Transverse colon (tissue), 4 donors: ENCODE measurements at regions not wholly inside any gene's neighbourhood (a gene's known extent, or its start where the extent isn't known, plus 50 kb on each side); places are given as distances from the start of the nearest gene placed in this dataset.

ENCODE experiments used
- DNase-seq: peaks from one replicate; pipeline ENCODE4 v3.0.0-alpha.2; 2019
- H3K27ac ChIP-seq, 4 donors: fragments of 200-600 bp; sonication (generic); 2 replicates each; pipeline ENCODE4 v1.5.1; 2016 to 2018; ENCODE audit warnings: inconsistent platforms in 4 of 4
- H3K27me3 ChIP-seq: fragments of 200-600 bp; sonication (generic); 2 replicates; pipeline ENCODE4 v1.5.1; 2017; ENCODE audit warnings: inconsistent platforms
- H3K36me3 ChIP-seq, 4 donors: fragments of 200-600 bp; sonication (generic); 2 replicates each; pipeline ENCODE4 v1.5.1; 2017 to 2019; ENCODE audit warnings: inconsistent platforms in 4 of 4
- H3K4me1 ChIP-seq, 4 donors: fragments of 200-600 bp; sonication (generic); 2 replicates each; pipeline ENCODE4 v1.5.1; 2017 to 2020; ENCODE audit warnings: inconsistent platforms in 4 of 4
- H3K4me3 ChIP-seq, 4 donors: fragments of 200-600 bp; sonication (generic); 1 replicate in 1 of 4; 2 replicates in 3 of 4; pipeline versions ENCODE4 v1.5.1 to v1.6.1; 2017 to 2019; ENCODE audit warnings: inconsistent platforms in 4 of 4
- H3K9me3 ChIP-seq, 2 donors: fragments of 200-600 bp; sonication (generic); 2 replicates each; pipeline ENCODE4 v1.5.1; 2017 to 2019; ENCODE audit warnings: inconsistent platforms in 2 of 2
- EP300 ChIP-seq: sonication (generic); formaldehyde crosslinking; IDR thresholded peaks from one replicate; pipeline ENCODE4 v1.6.1; 2017; ENCODE audit warnings: antibody characterized with exemption, low read depth
- POLR2A ChIP-seq: fragments of 450-650 bp; IDR thresholded peaks from one replicate; pipeline ENCODE4 v1.6.1; 2016; ENCODE audit warnings: antibody characterized with exemption, mild to moderate bottlenecking, moderate library complexity
- POLR2AphosphoS5 ChIP-seq, 3 donors: sonication (generic); formaldehyde crosslinking; IDR thresholded peaks; one replicate each; pipeline ENCODE4 v1.6.1; 2016; ENCODE audit warnings: antibody characterized with exemption in 3 of 3
- WGBS, 2 donors: methylation state at CpG; one replicate each; pipeline ENCODE4 v1.1.5; 2018; ENCODE audit warnings: low coverage in 1 of 2; 5-methylcytosine and 5-hydroxymethylcytosine counted together
- in situ Hi-C, 4 donors: fragments of 200-750 bp; cut with MboI; loops; one replicate each; pipeline versions ENCODE4 v1.15.0 to v1.15.1; 2017; ENCODE audit warnings: low sequenced_read_pairs in 3 of 4, low pct_ligation_motif_present in 1 of 4, low pct_unique_long_range_greater_than_20kb in 1 of 4
- intact Hi-C: fragments of 100-400 bp; cut with DNase I; formaldehyde crosslinking; loops from one replicate; pipeline ENCODE4 v1.15.1; 2023; ENCODE audit warnings: low total_unique reads
- TF ChIP-seq, protein P1 (sequence below), 5 experiments: fragments of 200-600 bp in 3 of 5; fragments of 450-650 bp in 2 of 5; sonication (generic) in 3 of 5; IDR thresholded peaks; 1 replicate in 2 of 5; 2 replicates in 3 of 5; pipeline ENCODE4 v1.5.1; 2016 to 2017; ENCODE audit warnings: antibody characterized with exemption in 5 of 5, inconsistent platforms in 3 of 5, mild to moderate bottlenecking in 2 of 5, moderate library complexity in 1 of 5

- Histone ChIP-seq H3K27me3 (no peaks in the 10 kb centered on the region), H3K4me3 (no peak overlapping the region), H3K4me1 (no peaks in the 10 kb centered on the region), H3K36me3 (no peaks in the 10 kb centered on the region), H3K27ac (peak overlapping the region in 2 of 4 donors; percentile 25 to 41), H3K9me3 (no peaks in the 10 kb centered on the region)
- intact Hi-C loops, result no loop called here
- peak; percentile 11 for DNase-seq
- WGBS, 2 donors, result 36 to 62% methylated on average over 4 to 7 of the region's 7 CpGs
- in situ Hi-C loops, result no loop called here
- TF ChIP-seq, protein P1, sequence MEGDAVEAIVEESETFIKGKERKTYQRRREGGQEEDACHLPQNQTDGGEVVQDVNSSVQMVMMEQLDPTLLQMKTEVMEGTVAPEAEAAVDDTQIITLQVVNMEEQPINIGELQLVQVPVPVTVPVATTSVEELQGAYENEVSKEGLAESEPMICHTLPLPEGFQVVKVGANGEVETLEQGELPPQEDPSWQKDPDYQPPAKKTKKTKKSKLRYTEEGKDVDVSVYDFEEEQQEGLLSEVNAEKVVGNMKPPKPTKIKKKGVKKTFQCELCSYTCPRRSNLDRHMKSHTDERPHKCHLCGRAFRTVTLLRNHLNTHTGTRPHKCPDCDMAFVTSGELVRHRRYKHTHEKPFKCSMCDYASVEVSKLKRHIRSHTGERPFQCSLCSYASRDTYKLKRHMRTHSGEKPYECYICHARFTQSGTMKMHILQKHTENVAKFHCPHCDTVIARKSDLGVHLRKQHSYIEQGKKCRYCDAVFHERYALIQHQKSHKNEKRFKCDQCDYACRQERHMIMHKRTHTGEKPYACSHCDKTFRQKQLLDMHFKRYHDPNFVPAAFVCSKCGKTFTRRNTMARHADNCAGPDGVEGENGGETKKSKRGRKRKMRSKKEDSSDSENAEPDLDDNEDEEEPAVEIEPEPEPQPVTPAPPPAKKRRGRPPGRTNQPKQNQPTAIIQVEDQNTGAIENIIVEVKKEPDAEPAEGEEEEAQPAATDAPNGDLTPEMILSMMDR (IDR thresholded peaks at IDR 0.05), result no peak
- TF ChIP-seq POLR2A (no peak), EP300 (no peak), POLR2AphosphoS5 (IDR thresholded peaks at IDR 0.05) (no peak)
Measured at GRCh38 chr17:14471052-14471451, 170.2 kb downstream of the HS3ST3B1 start.

GRCh38 chr17:14470417-14470816 is 169.5 kb downstream of the HS3ST3B1 start:
- H3K27ac ChIP-seq, result peak overlapping the region; percentile 25 to 60 (median 45)

DNA sequence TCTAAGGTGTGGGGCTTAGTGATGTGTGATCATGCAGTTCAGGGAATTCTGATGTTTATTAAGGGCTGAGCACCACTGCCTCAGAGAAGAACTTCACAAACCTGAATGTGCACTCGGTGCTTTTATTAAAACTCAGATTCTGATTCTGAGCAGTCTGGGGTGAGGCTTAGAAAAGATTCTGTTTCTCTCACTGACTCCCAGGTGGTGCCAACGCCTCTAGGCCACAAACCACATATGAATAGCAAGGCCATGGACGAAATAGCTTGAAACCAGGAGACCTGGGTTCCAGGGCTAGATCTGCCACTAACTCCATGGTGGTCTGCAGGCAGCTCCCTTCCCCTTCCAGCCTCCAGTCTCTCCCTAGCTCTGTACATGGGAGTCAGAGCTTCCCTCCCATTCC is 169.1 kb downstream of the HS3ST3B1 start:
- intact Hi-C loops, result no loop called here
- Histone ChIP-seq H3K36me3 (no peaks in the 10 kb centered on the region), H3K4me3 (no peak overlapping the region), H3K27ac (peak overlapping the region in 1 of 4 donors; percentile 41), H3K9me3 (no peaks in the 10 kb centered on the region), H3K4me1 (no peaks in the 10 kb centered on the region), H3K27me3 (no peaks in the 10 kb centered on the region)
- no peak for DNase-seq
- WGBS, 2 donors, result 76% methylated on average over 3 of the region's 3 CpGs; no CpG with 5 or more reads in 1 of the 2 donors
- TF ChIP-seq POLR2A (no peak), POLR2AphosphoS5 (IDR thresholded peaks at IDR 0.05) (no peak), EP300 (no peak)
- TF ChIP-seq, protein P1 (IDR thresholded peaks at IDR 0.05), result no peak
- in situ Hi-C loops, result no loop called here

More at GRCh38 chr17:14470417-14470816, 169.5 kb downstream of the HS3ST3B1 start:
- H3K9me3 ChIP-seq, result no peaks in the 10 kb centered on the region
- in situ Hi-C loops, result no loop called here
- no peaks in the 10 kb centered on the region for H3K36me3 ChIP-seq
- TF ChIP-seq POLR2A, result no peak
- TF ChIP-seq EP300, result no peak
- TF ChIP-seq, protein P1 (IDR thresholded peaks at IDR 0.05), result no peak
- no peak for TF ChIP-seq POLR2AphosphoS5 (IDR thresholded peaks at IDR 0.05)
- H3K4me1 ChIP-seq, result no peaks in the 10 kb centered on the region
- WGBS, 2 donors, result 50 to 76% methylated on average over 2 to 4 of the region's 4 CpGs
- intact Hi-C loops, result no loop called here
- no peak overlapping the region for H3K4me3 ChIP-seq
- no peak for DNase-seq
- no peaks in the 10 kb centered on the region for H3K27me3 ChIP-seq

- intact Hi-C loops, result no loop called here
- in situ Hi-C loops, result no loop called here
- Histone ChIP-seq H3K27ac (no peak overlapping the region), H3K27me3 (no peaks in the 10 kb centered on the region), H3K4me1 (no peaks in the 10 kb centered on the region), H3K9me3 (no peaks in the 10 kb centered on the region), H3K4me3 (no peak overlapping the region), H3K36me3 (no peaks in the 10 kb centered on the region)
- no peak for TF ChIP-seq EP300
- no peak for TF ChIP-seq POLR2A
- TF ChIP-seq, protein P1 (IDR thresholded peaks at IDR 0.05), result no peak
- TF ChIP-seq POLR2AphosphoS5 (IDR thresholded peaks at IDR 0.05), result no peak
- DNase-seq, result no peak
- WGBS, 2 donors, result 71 to 85% methylated on average over 1 to 3 of the region's 3 CpGs
Measured at GRCh38 chr17:14468858-14469257, 168.0 kb downstream of the HS3ST3B1 start.
